Stimulated activated CD4-positive, alpha-beta T cell treated with anti-CD3 and anti-CD28 coated beads, Interleukin-2, amount 100 ng/mL, for 24 hours (primary cell): ENCODE measurements at regions not wholly inside any gene's neighbourhood (a gene's known extent, or its start where the extent isn't known, plus 50 kb on each side); places are given as distances from the start of the nearest gene placed in this dataset.

ENCODE experiments used
- DNase-seq, 2 donors: peaks; one replicate each; pipeline ENCODE4 v3.0.0-alpha.2; 2020

DNA sequence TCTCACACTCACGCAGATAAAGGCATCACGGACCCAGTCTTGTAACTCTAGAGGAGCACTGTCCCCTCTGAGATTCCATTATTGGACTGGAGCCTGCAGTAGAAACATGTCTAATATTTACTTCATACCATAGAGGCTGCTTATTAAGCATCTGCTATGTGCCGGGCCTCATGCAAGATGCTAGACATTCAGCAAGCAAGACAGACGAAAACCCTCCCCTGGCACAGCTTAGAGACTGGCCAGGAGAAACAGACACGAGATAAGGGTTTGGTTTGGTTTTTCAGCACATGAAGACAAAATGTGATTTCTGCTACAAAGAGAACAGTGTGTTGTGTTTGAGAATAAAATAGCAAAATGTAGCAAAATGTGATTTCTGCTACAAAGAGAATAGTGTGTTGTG, 719.2 kb downstream of the MED13L start:
- DNase-seq, result no peak

DNA sequence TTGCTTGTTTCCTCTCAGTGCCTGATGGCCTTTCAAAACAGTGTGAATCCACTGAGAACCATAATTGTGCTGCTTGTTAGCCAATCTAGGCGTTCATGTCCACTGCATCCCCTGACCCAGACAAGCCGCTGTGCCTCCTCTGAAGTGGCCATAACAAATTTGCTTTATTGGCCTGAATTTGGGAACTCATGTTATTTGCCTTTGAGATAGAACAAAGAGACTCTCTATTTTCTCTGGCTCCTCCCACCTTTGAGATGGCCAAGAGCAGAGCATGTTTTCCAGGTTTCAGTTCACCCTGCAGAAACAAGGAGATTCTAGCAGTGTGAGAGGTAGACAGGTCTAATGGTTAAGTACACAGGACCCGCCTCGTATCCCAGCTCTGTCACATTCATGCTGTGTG, 723.9 kb downstream of the MED13L start:
- DNase-seq, result no peak

DNA sequence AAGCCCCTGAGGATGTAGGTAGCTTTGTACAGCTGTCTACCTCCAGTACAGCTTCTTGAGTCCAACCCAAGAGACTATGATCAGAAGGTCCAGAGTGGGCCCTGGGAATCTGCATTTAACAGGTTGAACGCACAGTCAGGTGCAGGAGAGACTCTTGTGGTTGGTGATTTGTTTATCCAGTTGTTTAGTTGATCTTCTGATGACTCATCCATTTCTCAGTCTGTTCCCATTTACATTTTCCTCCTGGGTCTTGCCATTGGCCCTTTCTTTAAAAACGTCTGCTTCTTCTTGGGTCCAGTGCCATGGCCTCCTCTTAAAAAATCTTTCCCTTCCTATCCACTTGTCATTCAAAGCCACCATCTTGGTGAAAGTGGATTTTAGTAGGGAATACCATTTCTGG, 734.2 kb downstream of the MED13L start:
- no peak for DNase-seq

DNA sequence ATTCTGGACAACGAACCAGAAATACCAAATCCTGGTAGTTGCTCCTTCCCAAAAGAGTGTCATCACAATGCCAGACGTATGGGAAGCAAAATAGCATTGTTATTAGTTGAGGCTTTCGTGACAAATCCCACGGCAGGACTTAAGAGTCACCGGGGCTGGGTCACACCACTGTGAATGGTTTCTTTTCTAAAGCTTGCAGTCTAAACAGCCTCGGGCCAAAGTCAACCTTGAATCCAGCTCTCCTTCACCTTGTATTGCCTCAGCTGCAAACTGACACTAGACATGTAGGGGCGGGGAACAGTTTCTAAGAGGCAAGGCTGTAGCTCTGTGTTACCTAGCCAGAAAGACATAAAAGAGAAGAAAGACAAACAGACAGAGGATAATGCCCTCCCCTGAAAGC, 734.8 kb downstream of the MED13L start:
- no peak for DNase-seq

- DNase-seq, result no peak
Measured at GRCh38 chr12:115541891-115542421, 735.5 kb downstream of the MED13L start.

DNA sequence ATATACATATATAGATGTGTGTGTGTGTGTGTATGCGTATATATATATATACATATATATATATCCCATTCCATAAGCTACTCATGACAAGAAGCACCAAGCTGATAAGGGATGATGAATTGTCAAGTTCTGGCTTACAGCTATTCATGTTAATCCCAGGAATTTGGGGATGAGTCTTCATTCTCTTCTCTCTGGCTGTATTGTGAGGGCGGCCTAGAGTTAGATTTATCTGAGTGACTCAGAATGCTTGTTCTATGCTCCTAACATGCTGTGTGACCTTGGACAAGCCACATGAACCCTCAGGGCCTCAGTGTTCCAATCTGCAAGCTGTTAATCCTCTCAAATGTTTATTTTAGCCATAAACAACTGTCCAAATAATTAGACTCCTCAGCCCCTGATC, 749.0 kb downstream of the MED13L start:
- DNase-seq, result no peak

DNA sequence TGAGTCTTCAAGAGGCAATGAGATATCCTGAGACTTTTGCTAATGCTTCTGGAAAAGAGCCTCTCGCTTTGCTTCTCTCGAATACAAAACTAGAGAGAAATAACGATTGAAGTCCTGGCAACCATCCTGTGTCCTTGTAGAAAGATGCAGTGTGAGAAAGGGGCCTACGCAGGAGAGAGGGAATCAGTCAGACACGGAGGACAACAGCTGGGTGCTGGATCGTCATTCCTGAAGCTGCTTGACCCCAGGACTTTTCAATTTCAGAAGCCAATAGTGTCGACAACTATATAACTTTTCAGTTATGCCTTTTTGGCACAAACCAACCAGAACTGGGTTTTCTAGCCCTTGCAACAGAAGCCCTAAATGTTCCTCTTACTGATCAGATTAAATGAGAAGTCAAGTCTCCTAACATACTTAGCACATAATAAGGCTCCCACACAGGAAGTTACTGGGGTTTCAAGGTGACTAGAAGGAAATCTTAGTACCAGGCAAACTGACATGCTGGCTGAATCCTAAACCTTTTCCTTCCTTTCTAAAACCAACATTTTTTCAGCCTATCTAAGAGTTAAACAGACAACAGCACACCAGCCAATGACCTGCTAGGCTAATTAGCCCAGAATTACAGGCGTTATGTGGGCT, 755.6 kb downstream of the MED13L start:
- no peak for DNase-seq

GRCh38 chr12:115519887-115520286, 757.6 kb downstream of the MED13L start:
- no peak for DNase-seq

GRCh38 chr12:115519359-115519758, 758.1 kb downstream of the MED13L start:
- DNase-seq, result no peak

DNA sequence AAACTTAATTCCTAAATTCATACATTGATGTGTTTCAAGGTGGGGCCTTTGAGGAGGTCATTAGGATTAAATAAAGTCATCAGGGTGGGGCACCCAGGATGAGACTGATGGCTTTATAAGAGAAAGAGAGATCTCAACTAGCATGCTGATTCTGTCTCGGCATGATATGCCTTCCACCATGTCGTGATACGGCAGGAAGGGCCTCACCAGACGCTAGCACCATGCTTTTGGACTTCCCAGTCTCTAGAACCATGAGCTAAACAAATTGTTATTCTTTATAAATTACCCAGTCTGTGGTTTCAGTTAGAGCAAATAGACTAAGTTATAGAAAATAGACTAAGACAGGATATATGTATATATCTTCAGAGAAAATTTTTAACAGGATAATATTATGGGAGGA, 759.6 kb downstream of the MED13L start:
- no peak for DNase-seq

DNA sequence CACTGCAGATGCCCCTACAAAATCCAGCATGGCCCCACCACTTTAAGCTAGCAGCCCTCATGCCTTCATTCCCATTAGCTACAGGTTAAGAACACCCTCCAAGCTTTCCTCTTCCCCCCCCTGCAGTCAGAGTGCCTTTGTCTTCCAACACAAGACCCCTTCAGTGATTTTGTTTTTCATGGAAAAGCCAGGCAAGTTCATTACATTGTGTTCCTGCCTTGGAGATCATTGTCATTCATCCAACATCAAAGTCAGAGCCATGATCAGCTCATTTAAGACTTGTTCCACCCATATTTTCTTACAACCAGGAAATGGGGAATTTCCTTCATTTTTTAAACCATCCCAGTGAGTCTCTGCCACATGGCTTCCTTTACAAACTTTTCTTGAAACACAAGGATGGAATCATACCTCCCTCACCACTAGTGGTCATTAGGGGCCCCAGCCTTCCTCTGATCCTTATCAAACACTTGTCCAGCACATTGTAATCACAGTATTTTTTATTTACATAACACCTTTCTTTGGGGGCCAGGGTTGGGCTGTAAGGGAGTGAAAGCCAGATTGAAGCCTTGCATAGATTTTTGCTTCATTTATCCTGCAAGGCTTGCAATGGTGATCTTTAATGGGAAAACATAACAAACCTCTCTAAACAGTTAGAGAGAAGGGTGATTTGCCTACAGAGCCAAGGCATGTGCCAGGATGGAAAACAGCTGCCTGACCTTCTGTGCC, 765.3 kb downstream of the MED13L start:
- DNase-seq, result no peak

DNA sequence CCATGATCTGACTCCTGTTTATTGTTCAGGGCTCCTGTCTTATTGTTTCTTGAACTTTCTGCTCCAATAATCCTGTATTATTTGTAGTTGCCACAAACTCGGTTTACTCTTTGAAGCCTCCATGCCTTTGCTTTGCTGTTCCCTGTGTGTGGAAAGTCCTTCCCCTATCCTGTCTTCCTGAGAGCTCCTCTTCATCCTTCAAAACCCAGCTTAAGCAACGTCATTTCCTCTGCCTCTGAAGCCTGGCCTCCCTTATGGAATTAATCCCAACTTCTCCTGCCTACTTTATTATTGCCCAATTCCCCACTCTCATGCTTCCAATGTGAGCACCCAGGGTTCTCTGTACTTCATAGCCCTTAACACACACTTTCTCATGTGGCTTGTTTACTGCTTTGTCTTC, 766.2 kb downstream of the MED13L start:
- no peak for DNase-seq

- no peak for DNase-seq
Measured at GRCh38 chr12:115508990-115509389, 768.5 kb downstream of the MED13L start.

- DNase-seq, result no peak
Measured at GRCh38 chr12:115507951-115508722, 769.4 kb downstream of the MED13L start.

DNA sequence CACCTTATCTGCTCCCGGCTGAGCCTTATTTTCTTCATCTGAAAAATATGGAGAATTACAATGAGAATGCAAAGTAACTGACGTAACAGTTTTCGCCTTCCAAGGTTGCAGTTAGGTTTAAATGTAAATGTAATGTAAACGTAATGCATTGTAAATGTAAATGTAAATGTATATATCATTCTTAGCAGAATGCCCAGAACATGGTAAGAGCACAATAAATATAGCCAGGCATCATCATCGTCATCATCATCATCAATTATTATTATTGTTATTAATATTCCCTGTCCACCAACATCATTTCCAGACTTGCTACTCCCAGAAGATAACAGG, 770.0 kb downstream of the MED13L start:
- no peak for DNase-seq

GRCh38 chr12:115506822-115507559, 770.5 kb downstream of the MED13L start:
- DNase-seq, result no peak

DNA sequence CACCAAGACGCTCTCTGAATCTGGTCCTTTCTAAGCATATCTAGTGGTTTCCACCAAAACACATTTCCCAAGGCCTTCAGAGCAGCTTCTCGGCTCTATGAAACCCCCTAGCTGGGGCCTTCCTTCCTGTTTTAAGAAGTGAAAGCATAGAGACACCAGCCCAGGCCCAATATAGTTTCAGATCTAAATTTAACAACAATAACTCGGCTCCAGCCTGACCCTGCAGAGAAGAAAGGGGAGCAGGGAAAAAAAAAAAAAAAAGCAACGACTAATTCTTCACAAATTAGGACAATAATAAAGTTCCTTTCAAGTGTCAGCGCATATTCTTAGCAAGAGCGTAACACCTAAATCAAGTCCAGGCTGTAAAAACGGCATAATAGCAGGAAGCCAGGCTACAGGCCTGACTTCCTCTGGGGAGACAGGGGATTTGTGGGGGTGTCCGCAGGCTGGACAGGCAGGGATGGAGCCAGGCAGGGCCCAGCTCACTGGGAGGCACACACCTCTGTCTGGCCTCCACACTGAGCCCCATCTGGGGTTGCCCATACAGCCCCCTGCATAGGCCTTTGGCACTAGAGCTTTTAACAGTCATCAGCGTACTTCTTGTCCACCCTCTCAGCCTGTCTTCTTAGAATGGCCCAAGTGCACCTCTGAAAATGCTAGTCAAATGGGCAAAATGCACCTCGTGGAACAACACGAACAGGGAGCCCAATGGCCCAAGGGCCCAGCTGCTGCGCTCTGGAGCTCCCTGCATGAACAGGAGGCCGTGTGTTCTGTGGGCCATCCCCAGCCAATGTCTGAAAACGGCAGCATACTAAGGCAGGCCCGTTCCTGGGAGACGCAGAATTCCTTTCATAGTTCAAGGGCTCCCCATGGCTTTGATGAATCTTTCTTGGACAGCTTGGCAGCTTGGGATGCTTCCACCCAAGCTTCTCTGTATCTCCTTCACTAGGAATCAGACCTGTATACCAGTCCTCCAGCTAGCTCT, 772.9 kb downstream of the MED13L start:
- DNase-seq, result no peak

DNA sequence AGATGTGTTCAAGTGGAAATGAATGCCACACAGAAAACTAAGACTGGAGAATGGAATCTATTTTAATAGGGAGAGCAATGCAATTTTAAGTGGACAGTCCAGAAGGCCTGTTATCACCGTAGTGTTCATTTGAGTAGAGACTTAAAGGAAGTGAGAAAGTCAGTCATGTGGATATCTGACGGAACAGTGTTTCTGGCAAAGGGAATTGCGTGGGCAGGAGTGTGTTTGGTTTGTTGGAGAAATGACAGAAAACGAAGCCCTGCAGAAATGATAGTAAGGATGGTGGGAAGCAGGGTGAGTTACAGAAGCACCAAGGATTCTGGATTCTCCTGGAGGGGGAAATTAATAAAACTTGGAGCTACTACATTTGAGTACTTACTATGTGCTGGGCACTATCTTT, 776.6 kb downstream of the MED13L start:
- no peak for DNase-seq

GRCh38 chr12:115495300-115495699, 782.2 kb downstream of the MED13L start:
- no peak for DNase-seq

- no peak for DNase-seq
Measured at GRCh38 chr12:115492553-115492952, 784.9 kb downstream of the MED13L start.

- no peak for DNase-seq
Measured at GRCh38 chr12:115491511-115492250, 785.8 kb downstream of the MED13L start.
